ENCODE measurements at regions not wholly inside any gene's neighbourhood (a gene's known extent, or its start where the extent isn't known, plus 50 kb on each side); places are given as distances from the start of the nearest gene placed in this dataset.

GRCh38 chr20:33918662-33919061 is 75.0 kb upstream of the RALY start:
- WGBS = 94% methylated on average over 5 of the region's 5 CpGs
- TF ChIP-seq POLR2AphosphoS5 (IDR thresholded peaks at IDR 0.05) (no peak), EP300 (IDR thresholded peaks at IDR 0.05) (no peak), POLR2A (IDR thresholded peaks at IDR 0.05) (no peak), CTCF (IDR thresholded peaks at IDR 0.05) (no peak)

GRCh38 chr20:33919653-33920052 is 74.1 kb upstream of the RALY start:
- DNase-seq (ENCODE audit: low spot score in 2 of 2) = no peak
- no peak overlapping the region for H3K27ac ChIP-seq
- no peak for TF ChIP-seq POLR2A (IDR thresholded peaks at IDR 0.05)
- TF ChIP-seq CTCF (IDR thresholded peaks at IDR 0.05) = no peak
- TF ChIP-seq EP300 (IDR thresholded peaks at IDR 0.05) = no peak
- TF ChIP-seq POLR2AphosphoS5 (IDR thresholded peaks at IDR 0.05) = no peak

More at GRCh38 chr20:33918662-33919061, 75.0 kb upstream of the RALY start:
- Histone ChIP-seq H3K36me3 (no peaks in the 10 kb centered on the region), H3K4me1 (no peaks in the 10 kb centered on the region), H3K27me3 (no peaks in the 10 kb centered on the region), H3K9me3 (no peaks in the 10 kb centered on the region), H3K4me3 (no peak overlapping the region), H3K27ac (no peak overlapping the region)
- no peak for DNase-seq (ENCODE audit: low spot score in 2 of 2)

GRCh38 chr20:33922224-33922623 is 71.5 kb upstream of the RALY start:
- H3K9me3 ChIP-seq = no peaks in the 10 kb centered on the region
- no peaks in the 10 kb centered on the region for H3K4me1 ChIP-seq
- no peaks in the 10 kb centered on the region for H3K27me3 ChIP-seq
- H3K4me3 ChIP-seq = no peak overlapping the region
- H3K36me3 ChIP-seq = no peaks in the 10 kb centered on the region
- no peak for DNase-seq (ENCODE audit: low spot score in 2 of 2)
- 87% methylated on average over 3 of the region's 3 CpGs for WGBS
- no peak for TF ChIP-seq POLR2A (IDR thresholded peaks at IDR 0.05)
- TF ChIP-seq POLR2AphosphoS5 (IDR thresholded peaks at IDR 0.05) = no peak
- TF ChIP-seq CTCF (IDR thresholded peaks at IDR 0.05) = no peak
- TF ChIP-seq EP300 (IDR thresholded peaks at IDR 0.05) = no peak
- no peak overlapping the region for H3K27ac ChIP-seq

More at GRCh38 chr20:33919653-33920052, 74.1 kb upstream of the RALY start:
- Histone ChIP-seq H3K9me3 (no peaks in the 10 kb centered on the region), H3K36me3 (no peaks in the 10 kb centered on the region), H3K27me3 (no peaks in the 10 kb centered on the region), H3K4me3 (no peak overlapping the region), H3K4me1 (no peaks in the 10 kb centered on the region)
- WGBS = 87% methylated on average over 5 of the region's 5 CpGs

- no peaks in the 10 kb centered on the region for H3K27me3 ChIP-seq
- 95% methylated on average over 4 of the region's 4 CpGs for WGBS
- no peak overlapping the region for H3K27ac ChIP-seq
- H3K4me3 ChIP-seq = no peak overlapping the region
- no peaks in the 10 kb centered on the region for H3K9me3 ChIP-seq
- no peaks in the 10 kb centered on the region for H3K4me1 ChIP-seq
- no peak for TF ChIP-seq EP300 (IDR thresholded peaks at IDR 0.05)
- no peak for TF ChIP-seq POLR2AphosphoS5 (IDR thresholded peaks at IDR 0.05)
- no peak for TF ChIP-seq CTCF (IDR thresholded peaks at IDR 0.05)
- no peak for TF ChIP-seq POLR2A (IDR thresholded peaks at IDR 0.05)
- DNase-seq (ENCODE audit: low spot score in 2 of 2) = no peak
- H3K36me3 ChIP-seq = no peaks in the 10 kb centered on the region
Measured at GRCh38 chr20:33923740-33924139, 70.0 kb upstream of the RALY start.

- no peaks in the 10 kb centered on the region for H3K4me1 ChIP-seq
- no peaks in the 10 kb centered on the region for H3K36me3 ChIP-seq
- H3K4me3 ChIP-seq = no peak overlapping the region
- 82% methylated on average over 2 of the region's 2 CpGs for WGBS
- TF ChIP-seq EP300 (IDR thresholded peaks at IDR 0.05) (no peak), CTCF (IDR thresholded peaks at IDR 0.05) (no peak), POLR2A (IDR thresholded peaks at IDR 0.05) (no peak), POLR2AphosphoS5 (IDR thresholded peaks at IDR 0.05) (no peak)
- no peak for DNase-seq (ENCODE audit: low spot score in 2 of 2)
- H3K27me3 ChIP-seq = peaks cover 3% of the 10 kb centered on the region
- H3K9me3 ChIP-seq = no peaks in the 10 kb centered on the region
- H3K27ac ChIP-seq = no peak overlapping the region
Measured at GRCh38 chr20:33925867-33926266, 67.8 kb upstream of the RALY start.

Measured in suprapubic skin (tissue), 4 donors.